Transverse colon (tissue), 4 donors: ENCODE measurements at regions not wholly inside any gene's neighbourhood (a gene's known extent, or its start where the extent isn't known, plus 50 kb on each side); places are given as distances from the start of the nearest gene placed in this dataset.

Experiments used
- CTCF ChIP-seq, 5 experiments: fragments of 200-600 bp in 3 of 5; fragments of 450-650 bp in 2 of 5; sonication (generic) in 3 of 5; IDR thresholded peaks; 1 replicate in 2 of 5; 2 replicates in 3 of 5; pipeline ENCODE4 v1.5.1; 2016 to 2017; ENCODE audit warnings: antibody characterized with exemption in 5 of 5, inconsistent platforms in 3 of 5, mild to moderate bottlenecking in 2 of 5, moderate library complexity in 1 of 5
- POLR2A ChIP-seq: fragments of 450-650 bp; IDR thresholded peaks from one replicate; pipeline ENCODE4 v1.6.1; 2016; ENCODE audit warnings: antibody characterized with exemption, mild to moderate bottlenecking, moderate library complexity
- POLR2AphosphoS5 ChIP-seq, 3 donors: sonication (generic); formaldehyde crosslinking; IDR thresholded peaks; one replicate each; pipeline ENCODE4 v1.6.1; 2016; ENCODE audit warnings: antibody characterized with exemption in 3 of 3

GRCh38 chr13:73591861-73592260, 533.1 kb downstream of the KLF5 start:
- TF ChIP-seq CTCF (IDR thresholded peaks at IDR 0.05) (no peak), POLR2AphosphoS5 (IDR thresholded peaks at IDR 0.05) (no peak), POLR2A (no peak)
